H1 (cell line): ENCODE measurements at regions not wholly inside any gene's neighbourhood (a gene's known extent, or its start where the extent isn't known, plus 50 kb on each side); places are given as distances from the start of the nearest gene placed in this dataset.
A peak's percentile ranks its signal among the peaks of the same experiment; 100 is the strongest.

Source experiments
- CTCF ChIA-PET: fragments of 300-600 bp; sonication (Branson Sonifier 250); formaldehyde crosslinking; loops from one replicate; lab custom pipeline; 2021; ENCODE audit not compliant: partially characterized antibody; lab: Charles Lee
- POLR2A ChIA-PET: fragments of 300-600 bp; sonication (Branson Sonifier 250); formaldehyde crosslinking; loops from one replicate; lab custom pipeline; 2021; ENCODE audit warnings: inconsistent platforms; ENCODE audit not compliant: partially characterized antibody; lab: Charles Lee
- DNase-seq, 2 experiments: peaks; one replicate each; pipeline versions ENCODE4 v3.0.0 to v3.0.0-alpha.2; 2010 to 2022; ENCODE audit warnings: low spot score in 2 of 2, low read depth in 1 of 2, mixed read lengths in 1 of 2
- FAIRE-seq: peaks from 2 replicates; lab custom pipeline; 2011; peaks lifted over from hg19 to GRCh38; lab: Jason Lieb, UNC
- H2AFZ ChIP-seq: 2 replicates; pipeline ENCODE4 v1.8.1; 2012; ENCODE audit warnings: low read length, inconsistent platforms
- H2AK5ac ChIP-seq: 2 replicates; pipeline ENCODE4 v1.6.1; 2013; ENCODE audit warnings: low read depth, low read length
- H2BK120ac ChIP-seq: replicated peaks from 2 replicates; pipeline ENCODE3; 2013; ENCODE audit warnings: low read depth, low read length, inconsistent platforms
- H2BK12ac ChIP-seq: 2 replicates; pipeline ENCODE4 v1.6.1; 2013; ENCODE audit warnings: low read depth, low read length
- H2BK15ac ChIP-seq: 2 replicates; pipeline ENCODE4 v1.6.1; 2013; ENCODE audit warnings: low read length
- H2BK20ac ChIP-seq: 2 replicates; pipeline ENCODE4 v1.6.1; 2013; ENCODE audit warnings: low read length
- H2BK5ac ChIP-seq: 2 replicates; pipeline ENCODE4 v1.6.1; 2013; ENCODE audit warnings: low read depth, low read length
- H3K14ac ChIP-seq: 2 replicates; pipeline ENCODE4 v1.6.1; 2013; ENCODE audit warnings: inconsistent platforms; ENCODE audit not compliant: insufficient read length
- H3K18ac ChIP-seq: 2 replicates; pipeline ENCODE4 v1.6.1; 2013; ENCODE audit warnings: low read length; ENCODE audit errors: extremely low read depth
- H3K23ac ChIP-seq: 2 replicates; pipeline ENCODE4 v1.6.1; 2013; ENCODE audit warnings: inconsistent platforms; ENCODE audit not compliant: insufficient read length
- H3K23me2 ChIP-seq: 2 replicates; pipeline ENCODE4 v1.6.1; 2013; ENCODE audit warnings: low read depth, low read length
- H3K27ac ChIP-seq: 2 replicates; pipeline ENCODE4 v1.6.1; 2011; ENCODE audit warnings: low read depth, low read length, inconsistent platforms
- H3K27me3 ChIP-seq, 4 experiments: replicated peaks in 1 of 4; 1 replicate in 1 of 4; 2 replicates in 3 of 4; pipeline versions ENCODE4 v1.6.1 to v1.8.1; 2011 to 2013; ENCODE audit warnings: low read length in 3 of 4, mild to moderate bottlenecking in 3 of 4, inconsistent platforms in 2 of 4, mixed read lengths in 2 of 4, moderate library complexity in 1 of 4; ENCODE audit not compliant: control insufficient read depth in 3 of 4, insufficient read depth in 3 of 4; ENCODE audit errors: extremely low read depth in 1 of 4
- H3K36me3 ChIP-seq, 4 experiments: 2 replicates each; pipeline versions ENCODE4 v1.6.1 to v1.8.1; 2011 to 2013; ENCODE audit warnings: mild to moderate bottlenecking in 4 of 4, low read length in 3 of 4, moderate library complexity in 2 of 4, control low read depth in 1 of 4, inconsistent platforms in 1 of 4; ENCODE audit not compliant: insufficient read depth in 4 of 4, control insufficient read depth in 2 of 4
- H3K4ac ChIP-seq: replicated peaks from 2 replicates; pipeline ENCODE3; 2013; ENCODE audit warnings: low read length, low read depth, mixed read lengths, inconsistent platforms; ENCODE audit not compliant: insufficient read length
- H3K4me1 ChIP-seq, 4 experiments: replicated peaks in 1 of 4; 1 replicate in 1 of 4; 2 replicates in 3 of 4; pipeline versions ENCODE4 v1.6.1 to v1.8.1; 2011 to 2013; ENCODE audit warnings: low read length in 3 of 4, inconsistent platforms in 2 of 4, mixed read lengths in 1 of 4; ENCODE audit not compliant: insufficient read depth in 4 of 4, control insufficient read depth in 3 of 4
- H3K4me2 ChIP-seq, 2 experiments: 2 replicates each; pipeline versions ENCODE4 v1.6.1 to v1.8.1; 2011 to 2013; ENCODE audit warnings: low read depth in 2 of 2, low read length in 2 of 2, control low read depth in 1 of 2, inconsistent platforms in 1 of 2, mild to moderate bottlenecking in 1 of 2; ENCODE audit not compliant: insufficient read depth in 1 of 2
- H3K4me3 ChIP-seq, 4 experiments: fragments of 200-600, 300-600 bp in 1 of 4; sonication (generic), shearing (Covaris generic), sonication (Bioruptor Twin) in 1 of 4; 2 replicates each; pipeline versions ENCODE4 v1.5.1 to v1.8.1; 2011 to 2016; ENCODE audit warnings: low read length in 4 of 4, low read depth in 3 of 4, control low read depth in 2 of 4, inconsistent platforms in 2 of 4, mild to moderate bottlenecking in 2 of 4, mixed read lengths in 1 of 4, moderate library complexity in 1 of 4; ENCODE audit not compliant: insufficient read depth in 2 of 4; ENCODE audit errors: extremely low read depth in 1 of 4
- H3K56ac ChIP-seq: replicated peaks from 2 replicates; pipeline ENCODE3; 2013; ENCODE audit warnings: low read depth, mild to moderate bottlenecking, mixed read lengths, low read length, inconsistent platforms; ENCODE audit not compliant: insufficient read length
- H3K79me1 ChIP-seq: 2 replicates; pipeline ENCODE4 v1.6.1; 2013; ENCODE audit warnings: low read depth, low read length, control low read depth
- H3K79me2 ChIP-seq, 2 experiments: 2 replicates each; pipeline versions ENCODE4 v1.6.1 to v1.8.1; 2012 to 2013; ENCODE audit warnings: low read length in 2 of 2, mild to moderate bottlenecking in 2 of 2, inconsistent platforms in 1 of 2; ENCODE audit not compliant: insufficient read depth in 2 of 2, control insufficient read depth in 1 of 2
- H3K9ac ChIP-seq, 4 experiments: replicated peaks in 1 of 4; 1 replicate in 1 of 4; 2 replicates in 3 of 4; pipeline versions ENCODE4 v1.6.1 to v1.8.1; 2011 to 2013; ENCODE audit warnings: low read depth in 3 of 4, low read length in 3 of 4, control low read depth in 2 of 4, mild to moderate bottlenecking in 2 of 4, moderate library complexity in 2 of 4, inconsistent platforms in 1 of 4; ENCODE audit errors: extremely low read depth in 1 of 4
- H3K9me3 ChIP-seq, 2 experiments: 2 replicates each; pipeline versions ENCODE4 v1.6.1 to v1.8.1; 2012 to 2013; ENCODE audit warnings: mild to moderate bottlenecking in 2 of 2, moderate library complexity in 2 of 2, control low read depth in 1 of 2, inconsistent platforms in 1 of 2, low read depth in 1 of 2, low read length in 1 of 2, mixed read lengths in 1 of 2; ENCODE audit not compliant: insufficient read depth in 2 of 2
- H4K20me1 ChIP-seq, 2 experiments: replicated peaks in 1 of 2; 2 replicates each; pipeline versions ENCODE3 to v1.8.1; 2011 to 2013; ENCODE audit warnings: inconsistent platforms in 2 of 2, low read length in 2 of 2, mild to moderate bottlenecking in 1 of 2; ENCODE audit not compliant: insufficient read depth in 2 of 2, control insufficient read depth in 1 of 2
- H4K5ac ChIP-seq: 2 replicates; pipeline ENCODE4 v1.6.1; 2013; ENCODE audit warnings: low read length, low read depth, mixed read lengths, inconsistent platforms; ENCODE audit not compliant: insufficient read length
- H4K8ac ChIP-seq: 2 replicates; pipeline ENCODE4 v1.8.0; 2013; ENCODE audit warnings: mild to moderate bottlenecking, moderate library complexity, low read length, inconsistent platforms; ENCODE audit not compliant: insufficient read depth; ENCODE audit errors: extremely low read depth
- H4K91ac ChIP-seq: replicated peaks from 2 replicates; pipeline ENCODE3; 2013; ENCODE audit warnings: low read length, mixed read lengths, inconsistent platforms; ENCODE audit not compliant: insufficient read length
- RBBP5 ChIP-seq: IDR thresholded peaks from 2 replicates; pipeline ENCODE4 v1.7.1; 2012; ENCODE audit warnings: low read depth, mild to moderate bottlenecking, inconsistent platforms, low read length, moderate library complexity, borderline replicate concordance
- TEAD4 ChIP-seq: IDR thresholded peaks from 2 replicates; pipeline ENCODE4 v1.6.1; 2012; ENCODE audit warnings: low read depth, low read length, inconsistent platforms, mixed read lengths
- WGBS, 2 experiments: shearing (Covaris generic) in 1 of 2; methylation state at CpG; one replicate each; pipeline versions ENCODE4 v1.1.6 to v1.1.7; 2013 to 2015; ENCODE audit warnings: low lambda C conversion rate in 2 of 2, mixed read lengths in 2 of 2, inconsistent platforms in 1 of 2, low coverage in 1 of 2, missing lambda C conversion rate in 1 of 2; ENCODE audit not compliant: insufficient replicate concordance in 2 of 2, insufficient coverage in 1 of 2, insufficient read length in 1 of 2; ENCODE audit errors: extremely low coverage in 1 of 2, missing lambda C conversion rate in 1 of 2; 5-methylcytosine and 5-hydroxymethylcytosine counted together

DNA sequence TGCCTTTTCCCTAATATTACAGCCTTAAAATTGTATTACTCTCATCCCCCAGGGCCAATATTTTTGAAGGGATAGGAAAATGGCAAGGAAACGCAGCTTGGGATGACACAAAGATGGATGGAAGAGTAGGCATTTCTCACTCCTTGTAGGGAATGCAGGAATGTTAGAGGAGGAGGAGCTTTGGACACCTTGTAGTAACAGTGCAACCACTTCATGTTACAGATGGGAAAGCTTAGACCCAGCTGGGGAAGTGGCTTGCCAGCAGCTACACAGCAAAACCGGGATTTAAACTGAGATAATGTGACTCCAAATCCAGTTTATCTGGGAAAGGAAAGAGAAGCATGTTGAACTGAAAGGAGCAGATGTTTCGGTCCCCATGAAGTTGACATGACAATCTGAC is 473.7 kb upstream of the DAB1 start:
- no peak overlapping the region for H2BK5ac ChIP-seq
- H3K9me3 ChIP-seq, result no peaks in the 10 kb centered on the region

More for the DNA sequence above, 473.7 kb upstream of the DAB1 start:
- FAIRE-seq (peak; percentile 32), DNase-seq (no peak)
- Histone ChIP-seq H3K9ac (no peak overlapping the region), H2AFZ (no peak overlapping the region), H3K18ac (no peak overlapping the region), H3K4ac (no peak overlapping the region), H3K27me3 (no peaks in the 10 kb centered on the region), H3K56ac (no peak overlapping the region), H3K79me2 (no peaks in the 10 kb centered on the region), H3K27ac (no peak overlapping the region), H2AK5ac (no peak overlapping the region), H3K4me3 (no peak overlapping the region), H2BK120ac (no peak overlapping the region), H3K4me2 (no peak overlapping the region), H4K5ac (no peak overlapping the region), H3K23ac (no peak overlapping the region), H4K20me1 (no peaks in the 10 kb centered on the region), H2BK15ac (no peak overlapping the region), H3K14ac (no peak overlapping the region), H4K8ac (no peak overlapping the region), H2BK20ac (no peak overlapping the region), H3K4me1 (peaks cover 3 to 16% (median 6%) of the 10 kb centered on the region in 4 experiments; a peak in 5 of 7 replicates), H3K36me3 (no peaks in the 10 kb centered on the region), H3K23me2 (no peaks in the 10 kb centered on the region), H4K91ac (no peak overlapping the region)
- ChIA-PET POLR2A (no interaction called here), CTCF (interaction anchor here (0.5 to 1.2 kb wide), 2 partner anchors 62 to 257 kb away, joined by 3 to 4 read pairs; no protein-coding TSS in a partner anchor)
- 95% methylated on average over 3 of the region's 3 CpGs; no CpG with 5 or more reads in 1 of the 2 experiments for WGBS, 2 experiments
- TF ChIP-seq TEAD4 (peak; percentile 59; the same call in 1 of the 2 replicates), RBBP5 (no peak)
- TF ChIP-seq, all 59 proteins: peak for 1
- Histone ChIP-seq H3K79me1 (no peaks in the 10 kb centered on the region), H2BK12ac (no peak overlapping the region)
